WI38 (cell line): ENCODE measurements at regions not wholly inside any gene's neighbourhood (a gene's known extent, or its start where the extent isn't known, plus 50 kb on each side); places are given as distances from the start of the nearest gene placed in this dataset.

Experiments
- H3K4me3 ChIP-seq: 2 replicates; pipeline ENCODE4 v1.5.1; 2011; ENCODE audit warnings: low read depth, mild to moderate bottlenecking, control low read depth, low read length
- TF ChIP-seq, protein P1 (sequence below): IDR thresholded peaks from 2 replicates; pipeline ENCODE4 v1.5.1; 2012; ENCODE audit warnings: low read depth, mild to moderate bottlenecking, control low read depth, low read length

DNA sequence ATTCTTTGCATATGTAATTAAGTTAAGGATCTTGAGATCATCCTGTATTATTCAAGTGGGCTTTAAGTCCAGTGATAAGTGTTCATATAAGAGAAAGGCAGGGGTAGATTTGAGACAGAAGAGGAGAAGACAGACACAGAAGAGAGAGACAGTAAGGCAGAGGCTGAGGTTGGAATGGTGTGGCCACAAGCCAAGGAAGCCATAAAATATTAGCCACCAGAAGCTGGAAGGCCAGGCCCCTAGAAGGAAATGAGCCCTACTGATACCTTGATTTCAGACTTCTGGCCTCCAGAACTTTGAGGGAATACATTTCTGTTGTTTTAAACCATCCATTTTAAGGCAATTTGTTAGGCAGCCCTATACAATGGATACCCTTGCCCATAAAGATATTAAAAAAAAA is 66.9 kb upstream of the DLX2 start:
- H3K4me3 ChIP-seq: no peak overlapping the region

DNA sequence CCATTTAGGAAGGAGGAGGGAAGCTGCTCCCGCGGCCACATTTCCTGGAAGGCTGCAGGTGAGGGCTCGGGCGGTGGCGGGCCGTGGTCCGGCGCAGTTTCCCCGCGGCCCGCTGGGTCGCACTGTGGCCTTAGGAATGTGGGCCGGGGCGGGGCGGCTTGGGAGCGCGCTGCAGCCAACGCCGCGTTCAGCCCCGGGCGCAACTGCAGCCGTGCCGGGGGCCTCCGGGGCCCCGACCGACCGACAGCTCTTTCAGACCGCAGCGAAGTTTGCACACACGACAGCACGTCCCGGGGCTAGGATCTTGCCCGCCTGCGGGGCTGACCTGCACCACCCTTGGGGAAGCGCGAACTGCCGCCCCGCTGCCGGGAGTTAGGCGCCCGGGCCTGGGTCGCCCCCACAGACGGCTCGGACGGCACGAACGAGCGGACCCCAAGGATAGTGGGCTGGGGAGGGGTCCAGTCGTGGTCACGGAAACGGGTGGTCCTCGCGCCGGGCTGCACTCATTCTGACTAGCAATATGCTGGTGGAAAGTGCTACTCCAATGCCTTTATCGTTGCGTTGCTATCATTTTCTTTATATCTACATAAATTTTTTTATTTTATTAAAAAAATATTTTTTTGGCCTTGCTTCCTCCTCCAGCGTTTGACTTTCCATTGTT is 69.9 kb upstream of the DLX2 start:
- H3K4me3 ChIP-seq: peak overlapping the region; percentile 64
- TF ChIP-seq, protein P1, sequence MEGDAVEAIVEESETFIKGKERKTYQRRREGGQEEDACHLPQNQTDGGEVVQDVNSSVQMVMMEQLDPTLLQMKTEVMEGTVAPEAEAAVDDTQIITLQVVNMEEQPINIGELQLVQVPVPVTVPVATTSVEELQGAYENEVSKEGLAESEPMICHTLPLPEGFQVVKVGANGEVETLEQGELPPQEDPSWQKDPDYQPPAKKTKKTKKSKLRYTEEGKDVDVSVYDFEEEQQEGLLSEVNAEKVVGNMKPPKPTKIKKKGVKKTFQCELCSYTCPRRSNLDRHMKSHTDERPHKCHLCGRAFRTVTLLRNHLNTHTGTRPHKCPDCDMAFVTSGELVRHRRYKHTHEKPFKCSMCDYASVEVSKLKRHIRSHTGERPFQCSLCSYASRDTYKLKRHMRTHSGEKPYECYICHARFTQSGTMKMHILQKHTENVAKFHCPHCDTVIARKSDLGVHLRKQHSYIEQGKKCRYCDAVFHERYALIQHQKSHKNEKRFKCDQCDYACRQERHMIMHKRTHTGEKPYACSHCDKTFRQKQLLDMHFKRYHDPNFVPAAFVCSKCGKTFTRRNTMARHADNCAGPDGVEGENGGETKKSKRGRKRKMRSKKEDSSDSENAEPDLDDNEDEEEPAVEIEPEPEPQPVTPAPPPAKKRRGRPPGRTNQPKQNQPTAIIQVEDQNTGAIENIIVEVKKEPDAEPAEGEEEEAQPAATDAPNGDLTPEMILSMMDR: peak; percentile 90

More for the DNA sequence above, 66.9 kb upstream of the DLX2 start:
- TF ChIP-seq, protein P1: no peak

DNA sequence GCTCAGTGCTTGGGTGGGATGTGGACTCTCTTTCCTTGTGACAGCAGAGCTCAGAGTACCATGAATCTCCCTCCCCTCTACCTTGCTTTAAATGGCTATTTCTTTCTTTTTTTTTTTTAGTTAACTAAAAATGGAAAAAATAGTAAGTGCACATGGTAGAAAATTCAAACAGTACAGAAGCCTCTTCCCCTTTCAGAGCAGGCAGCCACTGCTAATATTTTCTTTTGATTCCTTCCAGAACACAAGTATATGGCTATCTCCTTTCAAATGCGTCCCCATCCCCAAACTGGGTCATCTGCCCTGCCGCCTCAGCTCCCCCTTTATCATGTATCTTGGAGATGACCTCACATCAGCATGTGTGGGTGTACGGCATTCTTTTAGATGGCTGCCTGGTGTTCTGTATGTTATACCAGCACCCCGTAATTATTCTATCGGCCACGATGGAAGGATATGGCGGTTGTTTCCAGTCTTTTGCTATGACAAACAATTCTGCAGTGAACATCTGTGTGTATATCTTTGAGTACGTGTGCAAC is 70.5 kb upstream of the DLX2 start:
- H3K4me3 ChIP-seq: no peak overlapping the region
- TF ChIP-seq, protein P1: no peak

DNA sequence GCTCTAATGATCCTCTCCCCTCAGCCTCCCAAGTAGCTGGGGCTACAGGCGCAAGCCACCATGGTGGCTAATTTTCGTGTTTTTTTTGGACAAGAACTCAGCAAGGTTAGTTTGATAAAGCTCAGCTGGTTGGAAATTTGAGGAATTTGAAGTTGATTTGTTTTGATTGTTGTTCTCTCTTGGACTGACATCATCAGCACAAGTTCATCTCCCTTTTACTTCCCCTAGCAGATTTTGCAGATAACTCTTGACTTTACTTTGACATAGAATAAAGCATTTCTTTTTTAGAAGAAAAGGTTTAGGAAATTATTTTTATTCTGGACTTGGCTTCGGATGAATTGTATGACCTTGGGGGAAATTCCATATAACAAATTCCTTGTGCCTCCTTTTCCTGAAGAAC is 74.9 kb upstream of the DLX2 start:
- H3K4me3 ChIP-seq: no peak overlapping the region
- TF ChIP-seq, protein P1: no peak

DNA sequence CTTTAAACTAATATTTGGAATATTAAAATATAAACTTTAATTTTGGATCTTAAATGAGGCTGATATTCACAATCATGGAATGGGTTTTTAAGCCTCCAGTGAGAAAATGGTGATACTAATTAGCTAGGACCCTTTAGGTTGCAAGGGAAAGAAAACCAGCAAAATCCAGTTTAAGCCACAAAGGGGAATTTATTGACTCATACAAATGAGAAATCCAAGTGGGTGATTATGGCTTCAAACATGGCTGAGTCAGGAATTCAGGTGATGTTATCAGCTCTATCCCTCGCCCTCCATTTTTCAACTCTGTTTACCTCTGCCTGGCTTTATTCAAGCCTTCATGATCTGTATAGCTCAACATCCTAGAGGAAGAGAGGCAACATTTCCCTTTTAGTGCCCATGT is 75.3 kb upstream of the DLX2 start:
- H3K4me3 ChIP-seq: no peak overlapping the region
- TF ChIP-seq, protein P1: no peak

DNA sequence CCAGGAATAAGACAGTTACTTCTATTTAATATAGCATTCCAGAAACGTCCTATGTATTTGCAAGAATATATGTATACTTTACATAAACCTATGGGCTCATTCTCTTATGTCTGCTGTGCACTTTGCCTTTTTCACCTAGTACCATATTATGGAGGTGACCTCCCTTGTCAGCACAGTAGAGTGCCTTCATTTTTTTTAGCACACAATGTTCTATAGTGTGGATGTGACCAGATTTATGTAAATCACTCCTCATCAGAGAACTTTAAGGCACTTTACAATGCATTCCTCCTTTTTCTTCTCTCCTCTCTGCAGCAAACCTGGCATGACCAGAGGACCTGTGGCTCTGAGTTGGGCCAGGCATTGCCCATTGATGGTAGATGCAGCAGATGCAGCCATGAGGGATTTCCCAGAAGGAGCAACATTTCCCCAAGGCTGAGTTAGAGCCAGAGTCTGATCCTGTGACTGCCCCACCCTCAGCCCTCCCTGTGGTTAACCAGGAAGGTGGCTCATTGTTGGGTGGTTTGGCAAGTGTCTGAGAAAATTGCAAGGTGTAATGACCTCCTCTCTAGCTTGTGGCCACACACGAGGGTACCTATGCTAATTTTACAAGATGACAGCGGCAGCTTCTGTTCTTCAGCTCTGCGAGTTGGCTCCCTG is 76.5 kb upstream of the DLX2 start:
- TF ChIP-seq, protein P1: no peak
- H3K4me3 ChIP-seq: no peak overlapping the region

DNA sequence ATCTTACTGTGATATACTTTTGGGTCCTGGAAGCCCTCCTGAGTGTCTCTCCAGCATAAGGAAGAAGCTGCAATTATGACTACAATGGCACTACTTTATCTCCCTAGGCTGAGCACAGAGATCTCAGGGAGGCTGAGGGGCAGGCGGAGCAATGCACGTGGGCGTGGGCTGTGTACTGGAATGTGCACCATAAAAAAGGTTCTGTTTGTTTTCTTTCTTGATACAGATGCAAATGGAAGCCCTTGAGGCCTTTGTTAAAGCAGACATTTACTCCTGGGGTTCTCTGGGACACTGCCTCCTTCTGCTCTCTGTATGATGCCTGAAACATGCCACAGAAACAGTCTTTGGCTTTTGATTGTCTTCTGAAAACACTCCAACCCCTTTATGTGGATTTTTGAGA is 79.1 kb upstream of the DLX2 start:
- TF ChIP-seq, protein P1: no peak
- H3K4me3 ChIP-seq: no peak overlapping the region
